Pancreas (tissue), 10 donors: ENCODE measurements at regions not wholly inside any gene's neighbourhood (a gene's known extent, or its start where the extent isn't known, plus 50 kb on each side); places are given as distances from the start of the nearest gene placed in this dataset.

Source experiments
- ATAC-seq, 4 donors: fragments of 200-7000 bp; cut with Tn5 transposase; one replicate each; pipeline versions ENCODE4 v1.8.0 to v1.9.1; 2020; ENCODE audit warnings: mild to moderate bottlenecking in 4 of 4, moderate library complexity in 4 of 4
- DNase-seq, 6 donors: peaks; one replicate each; pipeline ENCODE4 v3.0.0-alpha.2; 2020
- FAIRE-seq: peaks from 2 replicates; lab custom pipeline; 2012; peaks lifted over from hg19 to GRCh38; lab: Jason Lieb, UNC
- H3K27ac ChIP-seq, 4 donors: fragments of 200-600 bp; sonication (generic); 1 replicate in 3 of 4; 2 replicates in 1 of 4; pipeline versions ENCODE4 v1.5.0 to v1.8.0; 2020
- H3K27me3 ChIP-seq, 4 donors: fragments of 200-600 bp; one replicate each; pipeline ENCODE4 v1.8.0; 2021
- H3K36me3 ChIP-seq, 3 donors: fragments of 200-600 bp; sonication (generic) in 1 of 3; one replicate each; pipeline versions ENCODE4 v1.5.0 to v1.8.0; 2020 to 2021
- H3K4me1 ChIP-seq, 3 donors: fragments of 200-600 bp; one replicate each; pipeline ENCODE4 v1.8.0; 2021
- H3K4me3 ChIP-seq, 4 donors: fragments of 200-600 bp; sonication (generic) in 2 of 4; one replicate each; pipeline versions ENCODE4 v1.5.0 to v1.8.0; 2020 to 2021
- H3K9me3 ChIP-seq, 4 donors: fragments of 200-600 bp; one replicate each; pipeline ENCODE4 v1.8.0; 2021
- WGBS, 2 donors: extraction: QIAGEN DNeasy Blood & Tissue Kit; methylation state at CpG; one replicate each; pipeline ENCODE4 v1.1.7; 2013; 5-methylcytosine and 5-hydroxymethylcytosine counted together
- intact Hi-C, 3 donors: fragments of 100-400 bp; cut with DNase I; formaldehyde crosslinking; loops; one replicate each; pipeline versions ENCODE4 v1.11.1 to v1.14.2; 2022
- TF ChIP-seq, protein P1 (sequence below), 4 donors: fragments of 200-600 bp; sonication (generic) in 3 of 4; IDR thresholded peaks; one replicate each; pipeline versions ENCODE4 v1.5.0 to v1.8.0; 2021; ENCODE audit warnings: antibody characterized with exemption in 4 of 4
- donor health status: healthy with polysubstance abuse.
- donor health status: DM: no; HTN: no; CAD: no; lungs with moderate emphysema.
- donor health status: DM: no; HTN: no; CAD: no.
- donor health status: control.
- donor health status: control.
- donor health status: Bipolar disorder and iron deficiency.
- donor health status: DM: yes; HTN: yes; CAD: no.
- donor health status: DM: no; HTN: no; CAD: no.
- donor health status: DM: no; HTN: no; CAD: no.
- donor health status: DM: yes; HTN: yes; CAD: no.

DNA sequence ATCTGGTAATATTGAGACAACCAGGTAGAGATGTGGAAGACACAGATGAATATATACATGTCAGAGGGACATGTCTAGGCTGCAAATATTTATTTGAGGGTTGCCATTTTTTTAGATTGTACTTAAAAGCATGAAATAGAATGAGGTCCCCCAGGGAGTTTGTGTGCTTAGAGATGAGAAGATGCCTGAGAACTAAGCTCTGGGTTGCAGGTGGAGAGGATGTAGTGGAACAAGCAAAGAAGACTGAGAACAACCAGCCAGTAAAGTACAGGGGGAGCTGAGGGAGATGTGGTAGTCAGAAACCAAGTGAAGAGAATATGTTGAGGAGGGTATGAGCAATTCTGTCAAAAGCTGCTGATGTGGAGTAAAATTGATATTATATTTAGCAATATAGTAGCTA is 95.6 kb upstream of the UNC5C start:
- H3K27ac ChIP-seq, result no peak overlapping the region
- TF ChIP-seq, protein P1, sequence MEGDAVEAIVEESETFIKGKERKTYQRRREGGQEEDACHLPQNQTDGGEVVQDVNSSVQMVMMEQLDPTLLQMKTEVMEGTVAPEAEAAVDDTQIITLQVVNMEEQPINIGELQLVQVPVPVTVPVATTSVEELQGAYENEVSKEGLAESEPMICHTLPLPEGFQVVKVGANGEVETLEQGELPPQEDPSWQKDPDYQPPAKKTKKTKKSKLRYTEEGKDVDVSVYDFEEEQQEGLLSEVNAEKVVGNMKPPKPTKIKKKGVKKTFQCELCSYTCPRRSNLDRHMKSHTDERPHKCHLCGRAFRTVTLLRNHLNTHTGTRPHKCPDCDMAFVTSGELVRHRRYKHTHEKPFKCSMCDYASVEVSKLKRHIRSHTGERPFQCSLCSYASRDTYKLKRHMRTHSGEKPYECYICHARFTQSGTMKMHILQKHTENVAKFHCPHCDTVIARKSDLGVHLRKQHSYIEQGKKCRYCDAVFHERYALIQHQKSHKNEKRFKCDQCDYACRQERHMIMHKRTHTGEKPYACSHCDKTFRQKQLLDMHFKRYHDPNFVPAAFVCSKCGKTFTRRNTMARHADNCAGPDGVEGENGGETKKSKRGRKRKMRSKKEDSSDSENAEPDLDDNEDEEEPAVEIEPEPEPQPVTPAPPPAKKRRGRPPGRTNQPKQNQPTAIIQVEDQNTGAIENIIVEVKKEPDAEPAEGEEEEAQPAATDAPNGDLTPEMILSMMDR (IDR thresholded peaks at IDR 0.05), result no peak
- FAIRE-seq (no peak), ATAC-seq (no peak), DNase-seq (no peak)
- intact Hi-C loops, result no loop called here
- H3K4me1 ChIP-seq, result no peaks in the 10 kb centered on the region
- H3K9me3 ChIP-seq, result no peaks in the 10 kb centered on the region
- no peaks in the 10 kb centered on the region for H3K27me3 ChIP-seq
- no peaks in the 10 kb centered on the region for H3K36me3 ChIP-seq
- no peak overlapping the region for H3K4me3 ChIP-seq

DNA sequence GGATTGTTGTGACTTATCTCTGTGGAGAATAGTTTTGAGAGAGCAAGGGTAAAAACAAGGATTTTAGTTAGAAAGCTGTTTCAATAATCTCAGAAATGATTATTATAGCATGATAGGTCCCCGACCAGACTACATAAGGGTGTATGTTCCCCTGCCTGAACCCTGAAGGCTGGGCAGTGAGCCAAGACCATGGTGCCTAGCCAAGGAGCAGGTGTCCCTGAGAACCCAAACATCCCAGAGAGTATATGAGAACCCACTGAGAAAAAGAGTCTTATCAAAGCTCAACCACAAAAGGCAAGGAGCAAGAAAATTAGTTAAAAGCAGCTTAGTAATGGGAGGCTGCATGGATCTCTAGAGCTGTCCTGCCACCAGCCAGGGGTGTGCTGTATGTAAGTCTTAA is 94.9 kb upstream of the UNC5C start:
- DNase-seq (peak in 1 of 6 donors; percentile 22), ATAC-seq (no peak), FAIRE-seq (no peak)
- Histone ChIP-seq H3K27me3 (no peaks in the 10 kb centered on the region), H3K27ac (no peak overlapping the region), H3K9me3 (no peaks in the 10 kb centered on the region), H3K4me3 (no peak overlapping the region), H3K36me3 (no peaks in the 10 kb centered on the region), H3K4me1 (no peaks in the 10 kb centered on the region)
- intact Hi-C loops, result no loop called here
- TF ChIP-seq, protein P1 (IDR thresholded peaks at IDR 0.05), result no peak
- WGBS, 2 donors, result 26% methylated on average over 1 of the region's 1 CpG

DNA sequence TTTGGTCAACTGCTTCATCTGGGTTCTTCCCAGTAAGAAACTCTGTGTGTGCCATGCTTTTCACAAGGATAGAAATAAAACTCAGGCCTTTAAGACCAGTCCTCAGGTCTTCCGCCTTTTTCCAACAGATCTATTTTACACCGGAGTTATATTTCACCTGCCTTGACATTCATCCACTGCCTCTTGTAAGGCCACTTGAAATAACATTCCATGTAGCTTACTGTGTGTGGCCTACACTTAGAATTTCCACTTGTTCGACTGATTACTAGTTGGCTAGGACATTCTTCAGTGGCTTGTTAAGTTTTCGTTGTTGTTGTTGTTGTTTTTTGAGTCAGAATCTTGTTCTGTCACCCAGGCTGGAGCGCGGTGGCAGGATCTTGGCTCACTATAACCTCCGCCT is 92.8 kb upstream of the UNC5C start:
- WGBS, 2 donors, result 86 to 91% methylated on average over 7 of the region's 7 CpGs
- TF ChIP-seq, protein P1 (IDR thresholded peaks at IDR 0.05), result no peak
- intact Hi-C loops, result no loop called here
- FAIRE-seq (no peak), DNase-seq (no peak), ATAC-seq (no peak)
- no peak overlapping the region for H3K4me3 ChIP-seq
- no peaks in the 10 kb centered on the region for H3K27me3 ChIP-seq
- no peaks in the 10 kb centered on the region for H3K4me1 ChIP-seq
- no peaks in the 10 kb centered on the region for H3K9me3 ChIP-seq
- H3K36me3 ChIP-seq, result no peaks in the 10 kb centered on the region
- H3K27ac ChIP-seq, result no peak overlapping the region

DNA sequence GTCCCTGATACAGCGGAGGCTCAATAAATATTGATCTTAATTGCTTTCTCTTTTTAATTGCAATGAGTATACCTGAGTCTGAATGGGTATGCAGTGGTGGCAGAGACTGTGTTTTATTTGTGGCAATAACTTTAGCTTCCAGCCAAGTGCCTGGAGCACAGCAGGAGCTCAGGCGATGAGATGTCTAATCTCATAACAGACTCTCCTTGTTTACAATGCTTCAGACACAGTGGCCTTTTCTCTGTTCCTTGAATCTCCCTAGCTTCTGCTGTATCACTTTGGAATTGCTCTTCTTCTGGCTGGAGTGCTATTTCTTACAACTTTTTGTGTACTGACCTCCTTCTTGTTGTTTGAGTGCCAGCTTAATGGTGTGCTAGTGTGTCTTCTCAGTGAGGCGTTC is 91.5 kb upstream of the UNC5C start:
- intact Hi-C loops, result no loop called here
- TF ChIP-seq, protein P1 (IDR thresholded peaks at IDR 0.05), result no peak
- FAIRE-seq (no peak), ATAC-seq (no peak), DNase-seq (no peak)
- Histone ChIP-seq H3K4me1 (no peaks in the 10 kb centered on the region), H3K4me3 (no peak overlapping the region), H3K27me3 (no peaks in the 10 kb centered on the region), H3K9me3 (no peaks in the 10 kb centered on the region), H3K36me3 (no peaks in the 10 kb centered on the region), H3K27ac (no peak overlapping the region)
- 82 to 89% methylated on average over 3 of the region's 3 CpGs for WGBS, 2 donors

DNA sequence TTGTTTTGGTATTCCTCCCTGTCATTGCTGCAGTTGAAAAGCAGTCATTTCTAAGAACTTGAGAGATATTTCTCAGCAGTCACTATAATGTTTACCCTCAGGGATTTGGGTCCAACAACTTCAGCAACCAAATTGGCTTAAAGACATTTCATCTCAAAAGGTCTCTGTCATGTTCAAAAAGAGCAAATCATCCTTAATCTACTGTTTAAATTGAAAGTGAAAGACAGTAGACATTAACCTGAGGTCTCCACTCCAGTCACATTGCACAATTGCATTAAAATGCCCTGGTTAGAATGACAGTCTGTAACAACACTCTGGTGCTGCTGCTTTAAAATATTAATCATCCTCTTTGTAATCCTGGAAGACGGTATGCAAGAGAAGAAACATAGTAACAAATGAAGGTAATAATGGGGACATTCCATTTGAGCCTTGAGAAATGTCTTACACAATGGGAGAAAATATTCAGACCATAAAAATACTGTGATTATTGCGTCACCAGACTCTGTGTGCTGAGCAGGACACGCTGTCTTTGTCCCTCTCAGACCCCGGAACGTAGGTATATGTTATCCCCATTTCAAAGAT is 90.2 kb upstream of the UNC5C start:
- Histone ChIP-seq H3K27ac (no peak overlapping the region), H3K36me3 (no peaks in the 10 kb centered on the region)
- 56 to 63% methylated on average over 5 of the region's 5 CpGs for WGBS, 2 donors

More for the DNA sequence above, 90.2 kb upstream of the UNC5C start:
- TF ChIP-seq, protein P1 (IDR thresholded peaks at IDR 0.05), result no peak
- intact Hi-C loops, result no loop called here
- no peaks in the 10 kb centered on the region for H3K4me1 ChIP-seq
- no peak for DNase-seq
- H3K9me3 ChIP-seq, result no peaks in the 10 kb centered on the region
- no peak for ATAC-seq
- H3K4me3 ChIP-seq, result no peak overlapping the region
- FAIRE-seq, result no peak
- no peaks in the 10 kb centered on the region for H3K27me3 ChIP-seq
